Activated T-helper 1 cell treated with anti-CD3 and anti-CD28 coated beads, Interleukin-12 subunit alpha, Interleukin-12 subunit beta, Interleukin-2, Interleukin-4 antibody, amounts not matched to agents 30 ng/mL and 10 ng/mL and 1 ng/mL, durations not matched to agents 14 hours and 24 hours and 36 hours (primary cell): ENCODE measurements at regions not wholly inside any gene's neighbourhood (a gene's known extent, or its start where the extent isn't known, plus 50 kb on each side); places are given as distances from the start of the nearest gene placed in this dataset.
"Not testable (repeated sequence)": the region's sequence is repeated elsewhere in the genome, so short reads cannot be mapped to it uniquely, and the experiment has no call there.

Experiments
- DNase-seq: peaks from one replicate; pipeline ENCODE4 v3.0.0; 2021; ENCODE audit warnings: low spot score
- H3K27ac Mint-ChIP-seq: one replicate; pipeline ENCODE4 v1.8.0; 2021; ENCODE audit warnings: mild to moderate bottlenecking, mixed read lengths
- H3K27me3 Mint-ChIP-seq: one replicate; pipeline ENCODE4 v1.8.0; 2022; ENCODE audit warnings: mild to moderate bottlenecking, moderate library complexity, mixed read lengths; ENCODE audit not compliant: insufficient read depth
- H3K36me3 Mint-ChIP-seq: one replicate; pipeline ENCODE4 v1.8.0; 2021; ENCODE audit warnings: low read depth, mixed read lengths
- H3K4me1 Mint-ChIP-seq: one replicate; pipeline ENCODE4 v1.8.0; 2021; ENCODE audit warnings: low read depth, mixed read lengths
- H3K4me3 Mint-ChIP-seq: one replicate; pipeline ENCODE4 v1.8.0; 2021; ENCODE audit warnings: mild to moderate bottlenecking, moderate library complexity, mixed read lengths
- H3K9me3 Mint-ChIP-seq: one replicate; pipeline ENCODE4 v1.8.0; 2021; ENCODE audit warnings: mixed read lengths
- intact Hi-C: fragments of 100-400 bp; cut with micrococcal nuclease; formaldehyde crosslinking; loops from one replicate; pipeline ENCODE4 v1.15.1; 2024

GRCh38 chr12:12009749-12010276, 60.9 kb upstream of the BCL2L14 start:
- intact Hi-C loops, result loop anchor here (1.0 to 10.0 kb wide), 11 partner anchors 15 to 1705 kb away; partner anchors contain the start of genes BCL2L14, BORCS5, CDKN1B and ETV6
- peak overlapping the region; percentile 73 for H3K4me3 Mint-ChIP-seq
- H3K36me3 Mint-ChIP-seq, result peaks cover 11% of the 10 kb centered on the region
- not testable (repeated sequence) for DNase-seq, H3K27me3 Mint-ChIP-seq
- H3K4me1 Mint-ChIP-seq, result peaks cover 88% of the 10 kb centered on the region
- H3K9me3 Mint-ChIP-seq, result peaks cover 20% of the 10 kb centered on the region
- H3K27ac Mint-ChIP-seq, result peak overlapping the region; percentile 97

GRCh38 chr12:12010277-12011039, 60.3 kb upstream of the BCL2L14 start:
- intact Hi-C loops, result loop anchor here (1.0 to 10.0 kb wide), 9 partner anchors 15 to 1706 kb away; partner anchors contain the start of genes BCL2L14, ETV6, GPR19 and KLRD1
- peak overlapping the region; percentile 97 for H3K27ac Mint-ChIP-seq
- peaks cover 16% of the 10 kb centered on the region for H3K9me3 Mint-ChIP-seq
- H3K4me1 Mint-ChIP-seq, result peaks cover 90% of the 10 kb centered on the region
- peaks cover 1% of the 10 kb centered on the region for H3K27me3 Mint-ChIP-seq
- H3K4me3 Mint-ChIP-seq, result peak overlapping the region; percentile 73
- peak; percentile 68 for DNase-seq
- peaks cover 9% of the 10 kb centered on the region for H3K36me3 Mint-ChIP-seq

- H3K27ac Mint-ChIP-seq, result peak overlapping the region; percentile 85
- H3K4me3 Mint-ChIP-seq, result no peak overlapping the region
- intact Hi-C loops, result loop anchor here (2.0 to 10.0 kb wide), 3 partner anchors 59 to 1707 kb away; partner anchors contain the start of genes BCL2L14, GPR19 and KLRD1
- H3K9me3 Mint-ChIP-seq, result peaks cover 10% of the 10 kb centered on the region
- H3K36me3 Mint-ChIP-seq, result peaks cover 8% of the 10 kb centered on the region
- DNase-seq, result no peak
- H3K4me1 Mint-ChIP-seq, result peaks cover 94% of the 10 kb centered on the region
- peaks cover 1% of the 10 kb centered on the region for H3K27me3 Mint-ChIP-seq
These were observed 58.9 kb upstream of the BCL2L14 start for GRCh38 chr12:12011880-12012260.

- peaks cover 86% of the 10 kb centered on the region for H3K4me1 Mint-ChIP-seq
- DNase-seq, result no peak
- intact Hi-C loops, result loop anchor here (10.0 kb wide), 1 partner anchor 1710 kb away; the partner anchor contains the start of gene KLRD1
- no peaks in the 10 kb centered on the region for H3K27me3 Mint-ChIP-seq
- peaks cover 10% of the 10 kb centered on the region for H3K9me3 Mint-ChIP-seq
- peaks cover 9% of the 10 kb centered on the region for H3K36me3 Mint-ChIP-seq
- H3K4me3 Mint-ChIP-seq, result no peak overlapping the region
- H3K27ac Mint-ChIP-seq, result peak overlapping the region; percentile 98
These were observed 55.6 kb upstream of the BCL2L14 start for GRCh38 chr12:12015073-12015685.

GRCh38 chr12:12016284-12017100, 54.2 kb upstream of the BCL2L14 start:
- no peak for DNase-seq
- H3K36me3 Mint-ChIP-seq, result peaks cover 11% of the 10 kb centered on the region
- peaks cover 10% of the 10 kb centered on the region for H3K9me3 Mint-ChIP-seq
- H3K27ac Mint-ChIP-seq, result peak overlapping the region; percentile 98
- peak overlapping the region; percentile 53 for H3K4me3 Mint-ChIP-seq
- peaks cover 86% of the 10 kb centered on the region for H3K4me1 Mint-ChIP-seq
- intact Hi-C loops, result loop anchor here (1.0 to 10.0 kb wide), 4 partner anchors 9 to 1712 kb away; partner anchors contain the start of gene KLRD1
- no peaks in the 10 kb centered on the region for H3K27me3 Mint-ChIP-seq

- no peaks in the 10 kb centered on the region for H3K27me3 Mint-ChIP-seq
- peak overlapping the region; percentile 98 for H3K27ac Mint-ChIP-seq
- intact Hi-C loops, result loop anchor here (10.0 kb wide), 1 partner anchor 1712 kb away; the partner anchor contains the start of gene KLRD1
- H3K4me3 Mint-ChIP-seq, result peak overlapping the region; percentile 53
- peaks cover 11% of the 10 kb centered on the region for H3K36me3 Mint-ChIP-seq
- peaks cover 83% of the 10 kb centered on the region for H3K4me1 Mint-ChIP-seq
- peaks cover 10% of the 10 kb centered on the region for H3K9me3 Mint-ChIP-seq
- no peak for DNase-seq
These were observed 53.6 kb upstream of the BCL2L14 start for GRCh38 chr12:12017135-12017581.

- Mint-ChIP-seq H3K9me3 (peaks cover 4% of the 10 kb centered on the region), H3K36me3 (peaks cover 15% of the 10 kb centered on the region), H3K4me3 (no peak overlapping the region), H3K27ac (peak overlapping the region; percentile 98), H3K27me3 (no peaks in the 10 kb centered on the region), H3K4me1 (peaks cover 83% of the 10 kb centered on the region)
- intact Hi-C loops, result loop anchor here (10.0 kb wide), 1 partner anchor 1713 kb away; the partner anchor contains the start of gene KLRD1
- DNase-seq, result no peak
These were observed 52.9 kb upstream of the BCL2L14 start for GRCh38 chr12:12017798-12018197.

- peak overlapping the region; percentile 62 for H3K27ac Mint-ChIP-seq
- no peaks in the 10 kb centered on the region for H3K27me3 Mint-ChIP-seq
- peaks cover 86% of the 10 kb centered on the region for H3K4me1 Mint-ChIP-seq
- H3K4me3 Mint-ChIP-seq, result no peak overlapping the region
- H3K36me3 Mint-ChIP-seq, result peaks cover 15% of the 10 kb centered on the region
- intact Hi-C loops, result loop anchor here (10.0 kb wide), 1 partner anchor 1714 kb away; the partner anchor contains the start of gene KLRD1
- H3K9me3 Mint-ChIP-seq, result peaks cover 4% of the 10 kb centered on the region
- no peak for DNase-seq
These were observed 52.3 kb upstream of the BCL2L14 start for GRCh38 chr12:12018454-12018853.

GRCh38 chr12:12019881-12020280, 50.9 kb upstream of the BCL2L14 start:
- Mint-ChIP-seq H3K4me3 (no peak overlapping the region), H3K9me3 (no peaks in the 10 kb centered on the region), H3K27ac (peak overlapping the region; percentile 49), H3K36me3 (peaks cover 15% of the 10 kb centered on the region), H3K4me1 (peaks cover 89% of the 10 kb centered on the region), H3K27me3 (no peaks in the 10 kb centered on the region)
- DNase-seq, result no peak
- intact Hi-C loops, result loop anchor here (10.0 kb wide), 1 partner anchor 1715 kb away; the partner anchor contains the start of gene KLRD1

- H3K4me1 Mint-ChIP-seq, result peaks cover 89% of the 10 kb centered on the region
- intact Hi-C loops, result no loop called here
- H3K27me3 Mint-ChIP-seq, result no peaks in the 10 kb centered on the region
- H3K27ac Mint-ChIP-seq, result peak overlapping the region; percentile 59
- H3K4me3 Mint-ChIP-seq, result no peak overlapping the region
- H3K9me3 Mint-ChIP-seq, result peaks cover 3% of the 10 kb centered on the region
- H3K36me3 Mint-ChIP-seq, result peaks cover 16% of the 10 kb centered on the region
- DNase-seq, result no peak
These were observed 50.0 kb upstream of the BCL2L14 start for GRCh38 chr12:12020762-12021161.
